ENCODE measurements at regions not wholly inside any gene's neighbourhood (a gene's known extent, or its start where the extent isn't known, plus 50 kb on each side); places are given as distances from the start of the nearest gene placed in this dataset.

GRCh38 chr9:16100537-16101091 is 547.8 kb downstream of the CCDC171 start:
- DNase-seq (ENCODE audit: low spot score) = no peak
- no peak for TF ChIP-seq CTCF (IDR thresholded peaks at IDR 0.05; ENCODE audit: extremely low read depth, missing control alignments)

- DNase-seq (ENCODE audit: low spot score) = no peak
- no peak for TF ChIP-seq CTCF (IDR thresholded peaks at IDR 0.05; ENCODE audit: extremely low read depth, missing control alignments)
Observed at GRCh38 chr9:16102154-16102553, 549.3 kb downstream of the CCDC171 start.

- no peak for DNase-seq (ENCODE audit: low spot score)
Observed at GRCh38 chr9:16103620-16104397, 551.0 kb downstream of the CCDC171 start.

GRCh38 chr9:16105168-16106020 is 552.6 kb downstream of the CCDC171 start:
- no peak for DNase-seq (ENCODE audit: low spot score)

More at GRCh38 chr9:16103620-16104397, 551.0 kb downstream of the CCDC171 start:
- TF ChIP-seq CTCF (IDR thresholded peaks at IDR 0.05; ENCODE audit: extremely low read depth, missing control alignments) = no peak

GRCh38 chr9:16106021-16106571 is 553.3 kb downstream of the CCDC171 start:
- DNase-seq (ENCODE audit: low spot score) = no peak
- TF ChIP-seq CTCF (IDR thresholded peaks at IDR 0.05; ENCODE audit: extremely low read depth, missing control alignments) = no peak

More at GRCh38 chr9:16105168-16106020, 552.6 kb downstream of the CCDC171 start:
- TF ChIP-seq CTCF (IDR thresholded peaks at IDR 0.05; ENCODE audit: extremely low read depth, missing control alignments) = no peak

GRCh38 chr9:16112116-16112515 is 559.3 kb downstream of the CCDC171 start:
- no peak for DNase-seq (ENCODE audit: low spot score)
- no peak for TF ChIP-seq CTCF (IDR thresholded peaks at IDR 0.05; ENCODE audit: extremely low read depth, missing control alignments)

All from GM20000 (cell line).